Fibroblast of villous mesenchyme (primary cell): ENCODE measurements at regions not wholly inside any gene's neighbourhood (a gene's known extent, or its start where the extent isn't known, plus 50 kb on each side); places are given as distances from the start of the nearest gene placed in this dataset.
"Not testable (repeated sequence)": the region's sequence is repeated elsewhere in the genome, so short reads cannot be mapped to it uniquely, and the experiment has no call there.

Experiments
- DNase-seq: peaks from one replicate; pipeline ENCODE4 v3.0.0-alpha.2; 2010; ENCODE audit warnings: low read depth
- H3K4me3 ChIP-seq: 2 replicates; pipeline ENCODE4 v1.5.1; 2011; ENCODE audit warnings: low read depth, mild to moderate bottlenecking, low read length
- TF ChIP-seq, protein P1 (sequence below): IDR thresholded peaks from 2 replicates; pipeline ENCODE4 v1.5.1; 2012; ENCODE audit warnings: low read depth, mild to moderate bottlenecking, low read length; ENCODE audit not compliant: insufficient read depth

DNA sequence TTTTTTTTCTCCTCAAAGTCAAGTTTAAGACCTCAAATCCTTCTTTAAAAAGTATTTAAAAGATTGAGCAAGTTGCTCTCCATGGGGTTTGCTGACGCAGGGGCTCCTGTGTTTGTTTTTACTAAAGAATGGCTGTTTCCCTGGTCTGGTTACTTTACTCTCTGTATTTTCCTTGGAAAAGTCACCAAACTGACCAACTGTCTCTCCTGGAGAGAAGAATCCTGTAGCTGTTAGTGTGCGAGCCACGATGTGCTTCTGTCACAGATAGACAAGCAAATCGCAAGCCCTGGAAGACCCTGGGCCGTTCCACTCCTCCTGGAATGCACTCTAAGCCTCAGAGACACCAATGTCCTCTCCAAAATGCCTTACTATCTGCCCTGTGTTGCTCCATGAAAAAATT is 212.1 kb downstream of the CHIC2 start:
- DNase-seq: peak; percentile 79
- TF ChIP-seq, protein P1, sequence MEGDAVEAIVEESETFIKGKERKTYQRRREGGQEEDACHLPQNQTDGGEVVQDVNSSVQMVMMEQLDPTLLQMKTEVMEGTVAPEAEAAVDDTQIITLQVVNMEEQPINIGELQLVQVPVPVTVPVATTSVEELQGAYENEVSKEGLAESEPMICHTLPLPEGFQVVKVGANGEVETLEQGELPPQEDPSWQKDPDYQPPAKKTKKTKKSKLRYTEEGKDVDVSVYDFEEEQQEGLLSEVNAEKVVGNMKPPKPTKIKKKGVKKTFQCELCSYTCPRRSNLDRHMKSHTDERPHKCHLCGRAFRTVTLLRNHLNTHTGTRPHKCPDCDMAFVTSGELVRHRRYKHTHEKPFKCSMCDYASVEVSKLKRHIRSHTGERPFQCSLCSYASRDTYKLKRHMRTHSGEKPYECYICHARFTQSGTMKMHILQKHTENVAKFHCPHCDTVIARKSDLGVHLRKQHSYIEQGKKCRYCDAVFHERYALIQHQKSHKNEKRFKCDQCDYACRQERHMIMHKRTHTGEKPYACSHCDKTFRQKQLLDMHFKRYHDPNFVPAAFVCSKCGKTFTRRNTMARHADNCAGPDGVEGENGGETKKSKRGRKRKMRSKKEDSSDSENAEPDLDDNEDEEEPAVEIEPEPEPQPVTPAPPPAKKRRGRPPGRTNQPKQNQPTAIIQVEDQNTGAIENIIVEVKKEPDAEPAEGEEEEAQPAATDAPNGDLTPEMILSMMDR: no peak
- H3K4me3 ChIP-seq: no peak overlapping the region

DNA sequence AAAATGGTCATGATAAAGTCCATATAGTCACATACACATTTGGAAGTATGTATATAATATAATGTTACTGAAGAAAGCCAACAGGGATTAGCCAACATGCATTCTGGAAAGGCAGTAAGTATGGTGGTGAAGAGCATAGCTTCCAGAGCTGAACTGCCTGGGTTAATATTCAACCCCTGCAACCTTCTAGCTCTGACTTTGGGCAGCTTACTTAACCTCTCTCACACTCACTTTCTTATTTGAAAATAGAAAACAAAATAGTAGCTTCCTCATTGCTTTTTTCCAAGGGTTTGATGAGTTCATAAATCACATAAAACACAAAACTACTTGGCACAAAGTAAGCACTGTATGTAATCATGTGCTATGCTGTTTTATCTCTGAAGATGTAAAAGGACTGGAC is 216.4 kb downstream of the CHIC2 start:
- TF ChIP-seq, protein P1: no peak
- H3K4me3 ChIP-seq: no peak overlapping the region

DNA sequence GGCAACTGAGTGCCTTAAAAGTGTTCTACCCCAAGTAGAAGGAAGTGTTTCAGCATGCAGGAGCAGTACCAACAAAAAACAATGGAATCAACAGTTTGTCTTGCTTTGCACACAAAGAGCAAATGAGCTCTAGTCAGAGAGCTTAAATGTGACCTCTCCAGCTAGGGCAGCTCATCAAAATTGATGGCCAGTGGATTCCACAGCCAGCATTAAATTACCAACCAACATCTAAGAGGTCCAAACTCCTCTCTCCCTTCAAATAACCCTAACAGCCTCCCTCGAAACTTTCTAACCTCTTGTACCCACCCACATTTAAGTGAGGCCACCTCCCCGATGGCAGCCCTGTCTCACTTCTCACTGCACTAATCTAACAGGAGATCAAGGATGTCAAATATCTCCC is 219.9 kb downstream of the CHIC2 start:
- TF ChIP-seq, protein P1: no peak
- H3K4me3 ChIP-seq: no peak overlapping the region
- no peak for DNase-seq

More for the DNA sequence above, 216.4 kb downstream of the CHIC2 start:
- peak; percentile 38 for DNase-seq

DNA sequence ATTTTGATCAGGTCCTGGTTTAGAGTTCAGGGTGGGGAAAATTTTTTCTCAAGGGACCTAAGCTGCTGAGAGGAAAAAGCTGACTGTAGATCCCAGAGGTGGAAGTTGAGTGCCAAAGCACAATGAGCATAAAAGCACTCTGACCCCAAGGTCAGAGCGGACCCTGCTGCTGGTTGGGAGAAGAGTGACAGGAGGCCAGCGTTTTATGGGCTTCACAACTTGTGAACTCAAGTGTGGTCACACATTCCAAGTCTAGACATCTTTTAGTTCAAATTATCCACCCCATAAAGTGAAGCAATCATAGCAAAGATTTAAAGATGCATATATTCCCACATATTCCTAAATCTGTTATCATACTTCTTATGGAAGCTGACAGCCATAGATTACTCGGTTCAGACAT is 220.3 kb downstream of the CHIC2 start:
- TF ChIP-seq, protein P1: no peak
- H3K4me3 ChIP-seq: no peak overlapping the region
- DNase-seq: peak; percentile 80

DNA sequence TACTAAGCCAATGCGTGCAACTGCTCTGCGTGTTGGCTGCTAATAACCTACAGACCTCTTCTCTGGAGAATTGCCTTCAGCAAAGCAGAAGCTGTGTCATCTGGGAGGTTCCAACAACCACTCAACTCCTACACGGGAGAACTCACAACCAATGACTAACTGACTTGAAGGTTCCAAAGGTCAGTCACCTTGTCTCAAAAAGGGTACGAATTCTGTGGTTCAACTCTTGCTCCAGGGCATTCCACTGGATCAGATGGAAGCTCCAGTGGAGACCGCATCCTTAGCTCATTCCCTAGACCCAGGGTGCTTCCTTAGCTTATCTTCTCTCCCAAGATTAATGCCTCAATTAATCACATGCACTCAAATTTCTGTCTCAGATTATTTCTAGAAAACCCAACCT is 222.7 kb downstream of the CHIC2 start:
- DNase-seq: no peak
- H3K4me3 ChIP-seq: no peak overlapping the region
- TF ChIP-seq, protein P1: no peak

DNA sequence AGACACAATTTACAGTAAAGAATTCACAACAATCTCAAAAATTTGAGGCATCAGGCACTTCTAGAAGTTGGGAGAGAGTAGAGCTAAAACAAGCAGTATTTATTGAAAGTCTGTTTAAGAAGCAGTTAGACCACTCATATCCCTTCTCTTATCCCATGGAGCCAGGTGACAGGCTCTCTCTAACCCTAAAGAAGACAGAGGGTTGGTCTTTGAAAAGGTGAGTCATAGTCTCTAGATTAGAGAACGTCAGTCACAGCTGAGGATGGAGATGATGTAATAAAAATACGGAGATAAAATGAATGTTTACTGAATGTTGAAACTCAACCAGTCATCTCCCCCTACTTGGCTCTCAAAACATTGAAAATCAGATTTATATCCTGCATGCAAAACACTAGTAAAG is 223.8 kb downstream of the CHIC2 start:
- DNase-seq: peak; percentile 67
- H3K4me3 ChIP-seq: no peak overlapping the region
- TF ChIP-seq, protein P1: no peak

DNA sequence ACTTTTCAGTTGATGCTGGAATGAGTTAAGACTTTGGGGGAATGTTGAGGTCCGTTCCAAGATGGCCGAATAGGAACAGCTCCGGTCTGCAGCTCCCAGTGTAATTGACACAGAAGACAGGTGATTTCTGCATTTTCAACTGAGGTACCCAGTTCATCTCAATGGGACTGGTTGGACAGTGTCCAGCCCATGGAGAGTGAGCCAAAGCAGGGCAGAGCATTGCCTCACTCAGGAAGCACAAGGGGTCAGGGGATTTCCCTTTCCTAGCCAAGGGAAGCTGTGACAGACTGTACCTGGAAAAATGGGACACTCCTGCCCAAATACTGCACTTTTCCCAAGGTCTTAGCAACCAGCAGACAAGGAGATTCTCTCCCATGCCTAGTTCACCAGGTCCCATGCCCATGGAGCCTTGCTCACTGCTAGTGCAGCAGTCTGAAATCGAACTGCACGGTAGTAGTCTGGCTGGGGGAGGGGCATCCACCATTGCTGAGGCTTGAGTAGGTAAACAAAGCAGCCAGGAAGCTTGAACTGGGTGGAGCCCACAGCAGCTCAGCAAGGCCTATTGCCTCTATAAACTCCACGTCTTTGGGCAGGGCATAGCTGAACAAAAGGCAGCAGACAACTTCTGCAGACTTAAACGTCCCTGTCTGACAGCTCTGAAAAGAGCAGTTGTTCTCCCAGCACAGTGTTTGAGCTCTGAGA is 231.0 kb downstream of the CHIC2 start:
- H3K4me3 ChIP-seq: not testable (repeated sequence)

More for the DNA sequence above, 231.0 kb downstream of the CHIC2 start:
- not testable (repeated sequence) for DNase-seq
